GM19468 (cell line): ENCODE measurements at regions not wholly inside any gene's neighbourhood (a gene's known extent, or its start where the extent isn't known, plus 50 kb on each side); places are given as distances from the start of the nearest gene placed in this dataset.

Experiments used
- ATAC-seq: cut with Tn5 transposase; IDR thresholded peaks from one replicate; pipeline ENCODE4 v1.9.1; 2021; ENCODE audit warnings: mild to moderate bottlenecking, moderate library complexity, moderate number of reproducible peaks; ENCODE audit not compliant: unreplicated experiment; ENCODE audit errors: extremely low read depth

DNA sequence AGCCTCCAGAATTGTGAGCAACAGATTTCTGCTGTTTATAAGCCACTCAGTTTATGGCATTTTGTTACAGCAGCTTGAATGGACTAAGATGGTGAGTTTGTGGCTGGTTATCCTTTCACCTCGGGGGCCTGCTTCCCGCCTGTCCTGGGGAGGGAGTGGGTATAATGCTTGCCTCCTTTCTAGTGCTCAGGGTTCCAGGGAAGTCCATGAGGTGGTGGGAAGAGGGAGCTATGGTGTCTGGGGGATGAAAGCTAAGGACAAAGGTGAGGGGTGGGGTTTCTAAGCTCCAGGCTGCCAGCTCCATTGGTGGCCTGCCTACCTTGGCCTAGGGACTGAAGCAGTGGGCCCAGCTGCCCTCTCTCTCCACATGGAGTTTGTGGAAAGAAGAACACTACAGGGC, 50.2 kb upstream of the SDK2 start:
- no peak for ATAC-seq

GRCh38 chr17:73695035-73695738, 50.9 kb upstream of the SDK2 start:
- ATAC-seq = no peak

- no peak for ATAC-seq
Observed at GRCh38 chr17:73696251-73696650, 52.0 kb upstream of the SDK2 start.

DNA sequence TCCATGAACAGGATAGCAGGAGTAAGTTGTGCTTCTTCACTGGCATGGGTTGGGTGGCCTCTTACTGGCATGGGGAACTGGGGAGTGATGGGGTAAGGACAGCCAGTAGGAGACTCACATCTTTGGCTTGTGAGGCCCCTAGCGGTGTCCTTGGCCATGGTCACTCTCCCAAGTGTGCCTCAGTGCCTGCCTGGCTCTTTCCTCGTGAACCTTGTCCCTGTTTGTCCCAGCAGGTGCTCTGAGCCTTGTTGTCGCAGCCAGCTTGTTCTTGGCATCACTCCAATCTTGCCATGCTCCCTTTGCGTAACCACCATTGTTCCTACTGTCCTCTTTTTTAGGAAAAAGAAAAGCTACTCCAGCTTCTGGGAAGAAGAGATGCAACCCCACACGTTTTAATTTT, 53.6 kb upstream of the SDK2 start:
- ATAC-seq = no peak

DNA sequence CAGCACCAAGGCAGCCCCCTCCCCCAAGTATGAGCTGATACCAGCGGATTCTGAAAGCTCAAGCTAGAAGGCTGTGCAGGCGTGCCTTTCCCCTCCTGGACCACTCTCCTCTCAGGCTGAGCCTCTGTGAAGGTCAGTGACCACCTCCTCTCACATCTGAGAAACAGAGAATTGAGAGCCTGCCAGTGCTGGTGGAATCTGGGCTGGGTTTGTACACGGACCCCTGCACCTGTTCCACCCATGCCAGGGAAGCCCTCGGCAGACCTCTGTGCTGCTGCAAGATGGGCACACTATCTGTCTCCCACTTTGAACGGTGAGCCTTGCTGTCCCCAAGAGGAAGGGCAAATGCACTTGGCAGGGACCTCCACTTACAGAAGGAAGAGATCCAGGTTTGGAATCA, 54.7 kb upstream of the SDK2 start:
- ATAC-seq = no peak

DNA sequence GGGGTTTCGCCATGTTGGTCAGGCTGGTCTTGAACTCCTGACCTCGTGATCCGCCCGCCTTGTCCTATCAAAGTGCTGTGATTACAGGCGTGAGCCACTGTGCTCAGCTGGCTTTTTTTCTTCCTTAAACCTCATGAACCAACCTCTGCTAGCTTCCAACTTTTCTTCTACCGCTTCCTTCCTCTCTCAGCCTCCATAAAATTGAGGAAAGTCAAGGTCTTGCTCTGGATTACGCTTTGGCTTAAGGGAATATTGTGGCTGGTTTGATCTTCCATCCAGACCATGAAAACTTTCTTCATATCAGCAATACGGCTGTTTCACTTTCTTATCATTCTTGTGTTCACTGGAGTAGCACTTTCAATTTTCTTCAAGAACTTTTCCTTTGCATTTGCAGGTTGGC, 57.5 kb upstream of the SDK2 start:
- no peak for ATAC-seq

GRCh38 chr17:73703192-73703591, 58.9 kb upstream of the SDK2 start:
- ATAC-seq = no peak

GRCh38 chr17:73703917-73704316, 59.7 kb upstream of the SDK2 start:
- ATAC-seq = no peak

DNA sequence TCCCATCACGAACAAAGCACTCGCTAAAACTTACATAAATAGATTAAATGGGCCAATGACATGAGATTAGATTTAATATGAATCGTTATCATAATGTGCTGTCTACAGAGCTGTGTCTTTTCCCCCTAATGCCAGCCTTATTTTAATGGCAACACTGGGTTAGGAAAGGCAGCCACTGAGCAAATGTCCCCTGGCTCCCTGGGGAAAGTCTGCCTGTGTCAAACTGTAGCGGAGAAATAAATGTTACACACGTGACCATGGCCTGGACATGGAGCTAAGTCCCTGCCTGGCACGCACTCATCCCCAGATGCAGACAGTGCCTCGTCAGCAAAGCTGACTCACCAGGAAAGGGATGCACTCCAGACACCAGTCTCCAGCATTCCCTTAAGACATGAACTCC, 61.3 kb upstream of the SDK2 start:
- no peak for ATAC-seq

DNA sequence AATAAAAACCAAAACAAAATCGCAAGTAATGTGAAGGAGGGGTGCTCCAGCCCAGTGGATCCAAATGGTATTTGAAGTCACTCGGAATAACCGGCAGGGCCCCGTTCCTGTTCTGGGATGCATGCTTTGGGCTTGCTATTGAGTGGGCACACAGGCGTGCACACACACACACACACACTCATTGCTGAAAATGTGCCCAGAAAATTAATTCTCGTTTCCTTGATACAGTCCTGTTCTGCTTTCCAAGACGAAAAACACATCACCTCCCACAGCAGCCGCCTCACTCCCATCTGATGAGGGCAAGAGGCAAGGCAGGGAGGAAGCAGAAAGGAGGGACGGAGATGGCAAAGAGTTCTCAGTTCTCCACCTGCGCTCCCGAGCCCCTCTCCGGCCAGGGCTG, 62.2 kb upstream of the SDK2 start:
- no peak for ATAC-seq

GRCh38 chr17:73706858-73707257, 62.6 kb upstream of the SDK2 start:
- no peak for ATAC-seq

GRCh38 chr17:73707358-73707757, 63.1 kb upstream of the SDK2 start:
- no peak for ATAC-seq

DNA sequence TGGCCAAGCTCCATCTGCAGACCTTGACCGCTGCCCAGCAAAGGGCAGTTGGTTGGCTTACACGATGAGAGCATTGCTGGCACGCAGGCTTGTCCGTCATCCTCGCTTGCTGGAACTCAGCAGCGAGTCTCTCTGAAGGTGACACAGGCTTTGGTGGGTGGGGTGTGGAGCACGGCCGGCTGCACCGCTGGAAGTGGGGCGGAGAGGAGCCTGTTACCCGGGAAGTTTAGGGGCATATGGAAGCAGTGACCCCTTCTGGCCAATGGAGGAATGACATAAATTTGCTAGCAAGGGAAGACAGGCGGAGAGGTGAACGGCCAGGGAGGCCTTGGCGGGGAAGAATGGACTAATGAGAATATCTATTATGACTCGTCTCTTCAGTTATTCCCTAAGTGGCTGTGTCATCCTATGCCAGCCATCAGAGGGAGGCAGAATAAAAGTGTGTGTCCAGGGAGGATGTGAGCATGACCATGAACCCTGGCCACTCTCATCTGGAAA, 65.9 kb upstream of the SDK2 start:
- no peak for ATAC-seq

GRCh38 chr17:73711184-73711583, 66.9 kb upstream of the SDK2 start:
- peak; percentile 84 for ATAC-seq

DNA sequence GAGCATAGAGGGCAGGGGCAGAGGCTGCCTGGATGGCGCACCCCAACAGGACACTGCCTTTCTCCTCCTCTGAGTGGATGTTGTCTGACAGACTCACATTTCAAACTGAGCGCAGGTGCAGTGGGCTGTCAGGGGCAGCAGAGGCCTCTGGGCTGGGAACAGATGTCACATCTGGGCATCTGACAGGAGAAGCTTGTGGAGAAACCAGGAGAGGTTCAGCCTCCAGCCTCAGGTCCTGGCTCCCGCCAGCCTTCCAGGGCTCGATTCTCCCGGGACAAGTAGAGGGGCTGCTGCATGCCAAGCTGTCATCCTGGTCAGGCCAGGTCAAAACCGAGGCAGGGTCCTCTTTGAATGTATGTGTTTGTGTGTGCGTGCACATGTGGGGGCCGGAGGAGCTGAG, 67.7 kb upstream of the SDK2 start:
- no peak for ATAC-seq

DNA sequence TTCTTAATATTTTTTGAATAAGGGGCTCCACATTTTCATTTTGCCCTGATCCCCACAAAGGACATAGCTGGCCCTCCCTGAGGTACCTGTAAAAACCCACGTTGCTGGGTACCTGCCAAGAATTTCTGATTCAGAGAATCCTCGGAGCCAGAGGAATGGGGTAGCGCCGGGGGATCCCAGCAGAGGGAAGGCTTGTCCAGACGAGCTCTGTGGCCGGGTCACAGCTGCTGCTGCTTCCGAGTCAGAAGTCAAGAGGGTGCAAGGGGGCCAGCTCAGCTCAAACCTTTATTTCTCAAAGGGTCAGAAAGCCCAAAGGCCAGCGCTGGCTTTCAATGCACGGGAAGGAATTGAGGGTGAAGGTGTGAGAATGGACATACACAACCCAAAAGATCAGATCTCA, 68.9 kb upstream of the SDK2 start:
- ATAC-seq = no peak

DNA sequence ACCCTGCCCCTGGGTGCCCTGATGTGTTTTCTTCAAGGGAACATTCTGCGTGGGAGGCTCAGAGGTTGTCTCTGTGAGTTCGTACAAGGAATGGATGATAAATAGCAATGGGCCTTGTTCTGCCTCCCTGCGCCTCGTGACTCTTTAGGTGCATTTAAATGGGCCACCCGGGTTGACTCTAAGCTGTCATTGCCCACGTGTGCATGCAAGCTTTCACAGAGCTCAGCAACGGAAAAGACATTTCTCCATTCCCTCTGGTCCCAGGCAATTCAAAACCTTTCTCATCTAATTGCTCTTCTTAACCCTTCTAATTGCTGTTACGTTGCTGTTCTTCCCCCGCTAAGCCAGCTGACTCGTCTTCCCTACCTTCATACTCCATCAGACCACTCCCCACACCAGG, 71.5 kb upstream of the SDK2 start:
- no peak for ATAC-seq

GRCh38 chr17:73717690-73718089, 73.4 kb upstream of the SDK2 start:
- ATAC-seq = no peak

DNA sequence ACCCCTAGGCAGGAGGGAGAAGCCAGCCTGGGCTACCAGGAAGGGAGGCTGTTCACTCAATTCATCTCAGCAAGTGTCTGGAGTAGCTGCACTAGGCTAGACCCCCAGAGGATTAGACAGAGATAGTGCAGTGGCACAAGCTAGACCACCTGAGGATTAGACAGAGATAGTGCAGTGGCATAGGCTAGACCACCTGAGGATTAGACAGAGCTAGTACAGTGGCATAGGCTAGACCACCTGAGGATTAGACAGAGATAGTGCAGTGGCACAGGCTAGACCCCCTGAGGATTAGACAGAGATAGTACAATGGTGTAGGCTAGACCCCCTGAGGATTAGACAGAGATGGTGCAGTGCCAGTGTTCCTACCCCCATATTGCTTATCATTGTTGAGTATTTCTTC, 74.1 kb upstream of the SDK2 start:
- no peak for ATAC-seq

- no peak for ATAC-seq
Observed at GRCh38 chr17:73718912-73719311, 74.7 kb upstream of the SDK2 start.

DNA sequence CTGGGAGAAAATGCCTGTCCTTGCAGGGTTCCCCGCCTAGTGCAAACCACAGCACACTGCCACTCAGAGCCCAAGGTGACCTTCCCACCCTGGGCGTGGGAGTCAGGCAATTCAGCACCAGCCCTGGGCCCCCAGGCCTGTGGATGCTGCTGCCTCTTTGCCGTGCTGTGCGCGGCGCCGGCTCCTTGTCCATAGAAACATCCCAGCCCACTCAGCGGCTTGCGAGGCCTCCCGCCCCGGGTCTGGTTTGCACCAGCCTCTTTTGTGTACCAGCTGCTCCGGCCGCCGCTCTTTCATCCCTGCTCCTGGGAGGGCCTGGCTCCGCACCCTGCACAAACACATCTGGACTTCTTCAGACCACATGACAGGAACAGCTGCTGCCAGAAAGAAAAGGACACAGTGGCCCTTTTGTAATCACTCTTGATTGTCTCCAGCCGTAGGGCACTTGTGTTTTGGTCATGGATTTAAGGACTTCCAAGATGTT, 75.4 kb upstream of the SDK2 start:
- no peak for ATAC-seq

- no peak for ATAC-seq
Observed at GRCh38 chr17:73720187-73720834, 76.1 kb upstream of the SDK2 start.
